HFFc6 (cell line): ENCODE measurements at regions not wholly inside any gene's neighbourhood (a gene's known extent, or its start where the extent isn't known, plus 50 kb on each side); places are given as distances from the start of the nearest gene placed in this dataset.

Experiments
- DNase-seq: peaks from one replicate; pipeline ENCODE4 v3.0.0-alpha.2; 2018
- H3K27ac Mint-ChIP-seq: 2 replicates; pipeline ENCODE4 v1.8.0; 2020; ENCODE audit warnings: mild to moderate bottlenecking, mixed read lengths
- H3K27me3 Mint-ChIP-seq: 2 replicates; pipeline ENCODE4 v1.8.0; 2021; ENCODE audit warnings: mild to moderate bottlenecking, moderate library complexity, mixed read lengths; ENCODE audit not compliant: insufficient read depth
- H3K36me3 Mint-ChIP-seq: 2 replicates; pipeline ENCODE4 v1.8.0; 2021; ENCODE audit warnings: low read depth, mixed read lengths
- H3K4me1 Mint-ChIP-seq: 2 replicates; pipeline ENCODE4 v1.8.0; 2020; ENCODE audit warnings: low read depth, mixed read lengths
- H3K4me3 Mint-ChIP-seq: 2 replicates; pipeline ENCODE4 v1.8.0; 2020; ENCODE audit warnings: mild to moderate bottlenecking, moderate library complexity, mixed read lengths
- H3K9me3 Mint-ChIP-seq: 2 replicates; pipeline ENCODE4 v1.8.0; 2020; ENCODE audit warnings: mild to moderate bottlenecking, mixed read lengths
- CTCF ChIP-seq: fragments of 200-600 bp; sonication (generic); IDR thresholded peaks from 2 replicates; pipeline ENCODE4 v1.5.0; 2021; ENCODE audit warnings: antibody characterized with exemption, mild to moderate bottlenecking

DNA sequence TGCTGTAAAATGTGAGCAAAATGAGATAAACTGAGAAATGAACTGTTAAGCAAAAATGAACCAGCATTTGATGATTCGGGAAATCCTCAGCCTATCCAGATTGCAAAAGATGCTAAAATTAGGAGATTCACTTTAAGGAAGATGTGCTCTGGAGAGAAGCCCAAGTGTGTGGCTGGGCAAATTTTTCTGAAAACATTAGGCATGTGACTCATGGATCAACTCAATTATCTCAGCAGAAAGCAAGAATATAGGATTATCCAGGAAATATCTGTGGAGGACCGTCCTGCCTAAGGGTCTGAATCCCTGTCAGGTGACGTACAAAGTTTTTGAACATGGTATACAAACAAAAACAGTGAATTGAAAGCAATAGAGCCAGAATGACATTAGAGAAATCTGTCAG is 1268.3 kb upstream of the TMEFF2 start:
- no peak for TF ChIP-seq CTCF
- H3K4me3 Mint-ChIP-seq = no peak overlapping the region
- H3K27ac Mint-ChIP-seq = no peak overlapping the region
- no peak for DNase-seq
- no peaks in the 10 kb centered on the region for H3K4me1 Mint-ChIP-seq
- H3K36me3 Mint-ChIP-seq = no peaks in the 10 kb centered on the region
- H3K9me3 Mint-ChIP-seq = peaks cover 30% of the 10 kb centered on the region
- H3K27me3 Mint-ChIP-seq = no peaks in the 10 kb centered on the region; the same call in 1 of the 2 replicates

DNA sequence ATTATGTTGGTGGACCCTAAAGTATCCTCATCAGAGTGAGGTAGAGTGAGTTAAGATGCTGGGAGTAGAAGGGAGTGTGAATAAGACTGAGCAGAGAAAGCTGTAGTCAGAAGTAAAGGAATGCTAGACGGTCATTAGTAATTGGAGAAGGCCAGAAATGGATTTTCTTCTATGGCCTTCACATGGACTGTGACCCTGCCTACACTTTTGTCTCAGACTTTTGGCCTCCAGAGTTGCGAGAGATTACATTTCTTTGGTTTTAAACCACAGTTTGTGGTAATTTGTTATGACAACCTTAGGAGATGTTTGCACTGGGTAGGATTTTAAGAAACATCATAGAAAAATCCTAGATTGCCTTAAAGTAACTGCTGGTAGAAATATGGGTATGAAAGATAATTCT is 1267.7 kb upstream of the TMEFF2 start:
- Mint-ChIP-seq H3K27ac (no peak overlapping the region), H3K4me1 (no peaks in the 10 kb centered on the region), H3K4me3 (no peak overlapping the region), H3K36me3 (no peaks in the 10 kb centered on the region), H3K9me3 (peaks cover 31% of the 10 kb centered on the region), H3K27me3 (no peaks in the 10 kb centered on the region; the same call in 1 of the 2 replicates)
- no peak for TF ChIP-seq CTCF
- no peak for DNase-seq

- H3K4me3 Mint-ChIP-seq = no peak overlapping the region
- H3K27ac Mint-ChIP-seq = no peak overlapping the region
- DNase-seq = no peak
- H3K4me1 Mint-ChIP-seq = no peaks in the 10 kb centered on the region
- H3K27me3 Mint-ChIP-seq = no peaks in the 10 kb centered on the region; the same call in 1 of the 2 replicates
- no peaks in the 10 kb centered on the region for H3K36me3 Mint-ChIP-seq
- TF ChIP-seq CTCF = no peak
- peaks cover 34% of the 10 kb centered on the region for H3K9me3 Mint-ChIP-seq
Observed at GRCh38 chr2:193461431-193461934, 1266.8 kb upstream of the TMEFF2 start.

DNA sequence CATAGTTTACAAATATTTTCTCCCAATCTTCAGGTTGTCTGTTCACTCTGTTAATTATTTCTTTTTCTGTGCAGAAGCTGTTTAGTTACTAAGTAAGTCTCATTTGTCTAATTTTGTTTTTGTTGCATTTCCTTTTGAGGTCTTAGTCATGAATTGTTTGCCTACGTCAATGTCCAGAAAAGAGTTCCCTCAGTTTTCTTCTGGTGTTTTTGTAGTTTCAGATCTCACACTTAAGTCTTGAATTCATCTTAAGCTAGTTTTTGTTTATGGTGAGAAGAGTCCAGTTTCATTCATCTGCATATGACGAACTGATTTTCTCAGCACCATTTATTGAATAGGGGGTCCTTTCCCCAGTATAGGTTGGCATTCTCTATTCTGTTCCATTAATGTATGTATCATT is 1252.2 kb upstream of the TMEFF2 start:
- Mint-ChIP-seq H3K27me3 (no peaks in the 10 kb centered on the region; the same call in 1 of the 2 replicates), H3K27ac (no peak overlapping the region), H3K9me3 (peaks cover 13% of the 10 kb centered on the region), H3K4me1 (no peaks in the 10 kb centered on the region), H3K36me3 (no peaks in the 10 kb centered on the region), H3K4me3 (no peak overlapping the region)
- no peak for DNase-seq
- no peak for TF ChIP-seq CTCF

GRCh38 chr2:193442293-193442692 is 1247.6 kb upstream of the TMEFF2 start:
- no peaks in the 10 kb centered on the region for H3K36me3 Mint-ChIP-seq
- no peaks in the 10 kb centered on the region; the same call in 1 of the 2 replicates for H3K27me3 Mint-ChIP-seq
- no peak for TF ChIP-seq CTCF

More at GRCh38 chr2:193442293-193442692, 1247.6 kb upstream of the TMEFF2 start:
- no peak overlapping the region for H3K4me3 Mint-ChIP-seq
- peaks cover 19% of the 10 kb centered on the region for H3K9me3 Mint-ChIP-seq
- no peaks in the 10 kb centered on the region for H3K4me1 Mint-ChIP-seq
- no peak overlapping the region for H3K27ac Mint-ChIP-seq
- no peak for DNase-seq
